H1 (cell line): ENCODE measurements at regions not wholly inside any gene's neighbourhood (a gene's known extent, or its start where the extent isn't known, plus 50 kb on each side); places are given as distances from the start of the nearest gene placed in this dataset.

Experiments used
- CTCF ChIA-PET: fragments of 300-600 bp; sonication (Branson Sonifier 250); formaldehyde crosslinking; loops from one replicate; lab custom pipeline; 2021; ENCODE audit not compliant: partially characterized antibody; lab: Charles Lee
- POLR2A ChIA-PET: fragments of 300-600 bp; sonication (Branson Sonifier 250); formaldehyde crosslinking; loops from one replicate; lab custom pipeline; 2021; ENCODE audit warnings: inconsistent platforms; ENCODE audit not compliant: partially characterized antibody; lab: Charles Lee
- DNase-seq, 2 experiments: peaks; one replicate each; pipeline versions ENCODE4 v3.0.0 to v3.0.0-alpha.2; 2010 to 2022; ENCODE audit warnings: low spot score in 2 of 2, low read depth in 1 of 2, mixed read lengths in 1 of 2
- FAIRE-seq: peaks from 2 replicates; lab custom pipeline; 2011; peaks lifted over from hg19 to GRCh38; lab: Jason Lieb, UNC
- H2AFZ ChIP-seq: 2 replicates; pipeline ENCODE4 v1.8.1; 2012; ENCODE audit warnings: low read length, inconsistent platforms
- H2AK5ac ChIP-seq: 2 replicates; pipeline ENCODE4 v1.6.1; 2013; ENCODE audit warnings: low read depth, low read length
- H2BK120ac ChIP-seq: replicated peaks from 2 replicates; pipeline ENCODE3; 2013; ENCODE audit warnings: low read depth, low read length, inconsistent platforms
- H2BK12ac ChIP-seq: 2 replicates; pipeline ENCODE4 v1.6.1; 2013; ENCODE audit warnings: low read depth, low read length
- H2BK15ac ChIP-seq: 2 replicates; pipeline ENCODE4 v1.6.1; 2013; ENCODE audit warnings: low read length
- H2BK20ac ChIP-seq: 2 replicates; pipeline ENCODE4 v1.6.1; 2013; ENCODE audit warnings: low read length
- H2BK5ac ChIP-seq: 2 replicates; pipeline ENCODE4 v1.6.1; 2013; ENCODE audit warnings: low read depth, low read length
- H3K14ac ChIP-seq: 2 replicates; pipeline ENCODE4 v1.6.1; 2013; ENCODE audit warnings: inconsistent platforms; ENCODE audit not compliant: insufficient read length
- H3K18ac ChIP-seq: 2 replicates; pipeline ENCODE4 v1.6.1; 2013; ENCODE audit warnings: low read length; ENCODE audit errors: extremely low read depth
- H3K23ac ChIP-seq: 2 replicates; pipeline ENCODE4 v1.6.1; 2013; ENCODE audit warnings: inconsistent platforms; ENCODE audit not compliant: insufficient read length
- H3K23me2 ChIP-seq: 2 replicates; pipeline ENCODE4 v1.6.1; 2013; ENCODE audit warnings: low read depth, low read length
- H3K27ac ChIP-seq: 2 replicates; pipeline ENCODE4 v1.6.1; 2011; ENCODE audit warnings: low read depth, low read length, inconsistent platforms
- H3K27me3 ChIP-seq, 4 experiments: replicated peaks in 1 of 4; 1 replicate in 1 of 4; 2 replicates in 3 of 4; pipeline versions ENCODE4 v1.6.1 to v1.8.1; 2011 to 2013; ENCODE audit warnings: low read length in 3 of 4, mild to moderate bottlenecking in 3 of 4, inconsistent platforms in 2 of 4, mixed read lengths in 2 of 4, moderate library complexity in 1 of 4; ENCODE audit not compliant: control insufficient read depth in 3 of 4, insufficient read depth in 3 of 4; ENCODE audit errors: extremely low read depth in 1 of 4
- H3K36me3 ChIP-seq, 4 experiments: 2 replicates each; pipeline versions ENCODE4 v1.6.1 to v1.8.1; 2011 to 2013; ENCODE audit warnings: mild to moderate bottlenecking in 4 of 4, low read length in 3 of 4, moderate library complexity in 2 of 4, control low read depth in 1 of 4, inconsistent platforms in 1 of 4; ENCODE audit not compliant: insufficient read depth in 4 of 4, control insufficient read depth in 2 of 4
- H3K4ac ChIP-seq: replicated peaks from 2 replicates; pipeline ENCODE3; 2013; ENCODE audit warnings: low read length, low read depth, mixed read lengths, inconsistent platforms; ENCODE audit not compliant: insufficient read length
- H3K4me1 ChIP-seq, 4 experiments: replicated peaks in 1 of 4; 1 replicate in 1 of 4; 2 replicates in 3 of 4; pipeline versions ENCODE4 v1.6.1 to v1.8.1; 2011 to 2013; ENCODE audit warnings: low read length in 3 of 4, inconsistent platforms in 2 of 4, mixed read lengths in 1 of 4; ENCODE audit not compliant: insufficient read depth in 4 of 4, control insufficient read depth in 3 of 4
- H3K4me2 ChIP-seq, 2 experiments: 2 replicates each; pipeline versions ENCODE4 v1.6.1 to v1.8.1; 2011 to 2013; ENCODE audit warnings: low read depth in 2 of 2, low read length in 2 of 2, control low read depth in 1 of 2, inconsistent platforms in 1 of 2, mild to moderate bottlenecking in 1 of 2; ENCODE audit not compliant: insufficient read depth in 1 of 2
- H3K4me3 ChIP-seq, 4 experiments: fragments of 200-600, 300-600 bp in 1 of 4; sonication (generic), shearing (Covaris generic), sonication (Bioruptor Twin) in 1 of 4; 2 replicates each; pipeline versions ENCODE4 v1.5.1 to v1.8.1; 2011 to 2016; ENCODE audit warnings: low read length in 4 of 4, low read depth in 3 of 4, control low read depth in 2 of 4, inconsistent platforms in 2 of 4, mild to moderate bottlenecking in 2 of 4, mixed read lengths in 1 of 4, moderate library complexity in 1 of 4; ENCODE audit not compliant: insufficient read depth in 2 of 4; ENCODE audit errors: extremely low read depth in 1 of 4
- H3K56ac ChIP-seq: replicated peaks from 2 replicates; pipeline ENCODE3; 2013; ENCODE audit warnings: low read depth, mild to moderate bottlenecking, mixed read lengths, low read length, inconsistent platforms; ENCODE audit not compliant: insufficient read length
- H3K79me1 ChIP-seq: 2 replicates; pipeline ENCODE4 v1.6.1; 2013; ENCODE audit warnings: low read depth, low read length, control low read depth
- H3K79me2 ChIP-seq, 2 experiments: 2 replicates each; pipeline versions ENCODE4 v1.6.1 to v1.8.1; 2012 to 2013; ENCODE audit warnings: low read length in 2 of 2, mild to moderate bottlenecking in 2 of 2, inconsistent platforms in 1 of 2; ENCODE audit not compliant: insufficient read depth in 2 of 2, control insufficient read depth in 1 of 2
- H3K9ac ChIP-seq, 4 experiments: replicated peaks in 1 of 4; 1 replicate in 1 of 4; 2 replicates in 3 of 4; pipeline versions ENCODE4 v1.6.1 to v1.8.1; 2011 to 2013; ENCODE audit warnings: low read depth in 3 of 4, low read length in 3 of 4, control low read depth in 2 of 4, mild to moderate bottlenecking in 2 of 4, moderate library complexity in 2 of 4, inconsistent platforms in 1 of 4; ENCODE audit errors: extremely low read depth in 1 of 4
- H3K9me3 ChIP-seq, 2 experiments: 2 replicates each; pipeline versions ENCODE4 v1.6.1 to v1.8.1; 2012 to 2013; ENCODE audit warnings: mild to moderate bottlenecking in 2 of 2, moderate library complexity in 2 of 2, control low read depth in 1 of 2, inconsistent platforms in 1 of 2, low read depth in 1 of 2, low read length in 1 of 2, mixed read lengths in 1 of 2; ENCODE audit not compliant: insufficient read depth in 2 of 2
- H4K20me1 ChIP-seq, 2 experiments: replicated peaks in 1 of 2; 2 replicates each; pipeline versions ENCODE3 to v1.8.1; 2011 to 2013; ENCODE audit warnings: inconsistent platforms in 2 of 2, low read length in 2 of 2, mild to moderate bottlenecking in 1 of 2; ENCODE audit not compliant: insufficient read depth in 2 of 2, control insufficient read depth in 1 of 2
- H4K5ac ChIP-seq: 2 replicates; pipeline ENCODE4 v1.6.1; 2013; ENCODE audit warnings: low read length, low read depth, mixed read lengths, inconsistent platforms; ENCODE audit not compliant: insufficient read length
- H4K8ac ChIP-seq: 2 replicates; pipeline ENCODE4 v1.8.0; 2013; ENCODE audit warnings: mild to moderate bottlenecking, moderate library complexity, low read length, inconsistent platforms; ENCODE audit not compliant: insufficient read depth; ENCODE audit errors: extremely low read depth
- H4K91ac ChIP-seq: replicated peaks from 2 replicates; pipeline ENCODE3; 2013; ENCODE audit warnings: low read length, mixed read lengths, inconsistent platforms; ENCODE audit not compliant: insufficient read length
- ASH2L ChIP-seq: fragments of 200-600, 300-600 bp; sonication (generic); IDR thresholded peaks from one replicate; pipeline ENCODE4 v1.7.1; 2017; ENCODE audit warnings: low read length
- BACH1 ChIP-seq: IDR thresholded peaks from 2 replicates; pipeline ENCODE4 v1.6.1; 2012; ENCODE audit warnings: low read length, improper control_type of control experiment
- CBX8 ChIP-seq: fragments of 300-800, 300-1000 bp; sonication (generic); IDR thresholded peaks from 2 replicates; pipeline ENCODE4 v1.7.1; 2016; ENCODE audit warnings: low read depth, low read length, borderline replicate concordance
- EGR1 ChIP-seq: IDR thresholded peaks from 2 replicates; pipeline ENCODE4 v1.6.1; 2011; ENCODE audit warnings: low read depth, low read length, borderline replicate concordance
- EP300 ChIP-seq, 2 experiments: IDR thresholded peaks; 1 replicate in 1 of 2; 2 replicates in 1 of 2; pipeline ENCODE4 v1.6.1; 2011 to 2012; ENCODE audit warnings: low read depth in 2 of 2, low read length in 2 of 2, mild to moderate bottlenecking in 2 of 2, borderline replicate concordance in 1 of 2, inconsistent platforms in 1 of 2, moderate library complexity in 1 of 2
- POLR2AphosphoS5 ChIP-seq: IDR thresholded peaks from 2 replicates; pipeline ENCODE4 v1.6.1; 2011; ENCODE audit warnings: low read depth, low read length
- RAD21 ChIP-seq, 2 experiments: IDR thresholded peaks in 1 of 2; conservative IDR thresholded peaks in 1 of 2; 2 replicates each; pipeline ENCODE4 v1.6.1; 2011; ENCODE audit warnings: low read depth in 2 of 2, low read length in 2 of 2, improper control_type of control experiment in 1 of 2, inconsistent platforms in 1 of 2, mild to moderate bottlenecking in 1 of 2, moderate library complexity in 1 of 2
- RFX5 ChIP-seq: IDR thresholded peaks from 2 replicates; pipeline ENCODE4 v1.6.1; 2011; ENCODE audit warnings: low read depth, low read length, improper control_type of control experiment, borderline replicate concordance
- SIX5 ChIP-seq: IDR thresholded peaks from 2 replicates; pipeline ENCODE4 v1.6.1; 2011; ENCODE audit warnings: mild to moderate bottlenecking, low read depth, low read length
- WGBS, 2 experiments: shearing (Covaris generic) in 1 of 2; methylation state at CpG; one replicate each; pipeline versions ENCODE4 v1.1.6 to v1.1.7; 2013 to 2015; ENCODE audit warnings: low lambda C conversion rate in 2 of 2, mixed read lengths in 2 of 2, inconsistent platforms in 1 of 2, low coverage in 1 of 2, missing lambda C conversion rate in 1 of 2; ENCODE audit not compliant: insufficient replicate concordance in 2 of 2, insufficient coverage in 1 of 2, insufficient read length in 1 of 2; ENCODE audit errors: extremely low coverage in 1 of 2, missing lambda C conversion rate in 1 of 2; 5-methylcytosine and 5-hydroxymethylcytosine counted together

GRCh38 chr2:11949732-11950523 lies 203.5 kb downstream of the LPIN1 start:
- Histone ChIP-seq H3K36me3 (no peaks in the 10 kb centered on the region), H3K27me3 (no peaks in the 10 kb centered on the region), H2BK20ac (no peak overlapping the region), H2BK120ac (no peak overlapping the region), H3K9me3 (no peaks in the 10 kb centered on the region), H3K4me1 (no peaks in the 10 kb centered on the region), H3K23ac (no peak overlapping the region), H3K23me2 (no peaks in the 10 kb centered on the region), H3K18ac (no peak overlapping the region), H3K9ac (no peak overlapping the region), H3K4me3 (no peak overlapping the region), H2AFZ (0 out of 2 replicates have a peak overlapping the region, but pooled peaks have one; percentile 31), H3K4ac (no peak overlapping the region), H3K79me1 (no peaks in the 10 kb centered on the region), H2BK5ac (no peak overlapping the region), H3K4me2 (no peak overlapping the region), H4K20me1 (no peaks in the 10 kb centered on the region), H4K5ac (no peak overlapping the region), H2AK5ac (no peak overlapping the region), H3K56ac (no peak overlapping the region), H2BK12ac (no peak overlapping the region), H3K27ac (no peak overlapping the region), H2BK15ac (no peak overlapping the region), H3K79me2 (no peaks in the 10 kb centered on the region), H4K8ac (no peak overlapping the region), H3K14ac (no peak overlapping the region), H4K91ac (no peak overlapping the region)
- TF ChIP-seq SIX5 (no peak), RFX5 (no peak), BACH1 (no peak), RAD21 (IDR thresholded peaks at IDR 0.05 in 1 of 2, conservative IDR thresholded peaks at IDR 0.05 in 1 of 2; ENCODE audit: low read depth in 2 of 2, low read length in 2 of 2) (no peak), POLR2AphosphoS5 (no peak), ASH2L (no peak), CBX8 (no peak), EP300 (IDR thresholded peaks at IDR 0.05; ENCODE audit: borderline replicate concordance in 1 of 2, low read depth in 2 of 2, low read length in 2 of 2) (no peak), EGR1 (no peak)
- no peak for FAIRE-seq
- DNase-seq = no peak
- ChIA-PET POLR2A (no interaction called here), CTCF (no interaction called here)
- WGBS, 2 experiments = 91% methylated on average over 4 of the region's 4 CpGs; no CpG with 5 or more reads in 1 of the 2 experiments
